ENCODE measurements at regions not wholly inside any gene's neighbourhood (a gene's known extent, or its start where the extent isn't known, plus 50 kb on each side); places are given as distances from the start of the nearest gene placed in this dataset.

DNA sequence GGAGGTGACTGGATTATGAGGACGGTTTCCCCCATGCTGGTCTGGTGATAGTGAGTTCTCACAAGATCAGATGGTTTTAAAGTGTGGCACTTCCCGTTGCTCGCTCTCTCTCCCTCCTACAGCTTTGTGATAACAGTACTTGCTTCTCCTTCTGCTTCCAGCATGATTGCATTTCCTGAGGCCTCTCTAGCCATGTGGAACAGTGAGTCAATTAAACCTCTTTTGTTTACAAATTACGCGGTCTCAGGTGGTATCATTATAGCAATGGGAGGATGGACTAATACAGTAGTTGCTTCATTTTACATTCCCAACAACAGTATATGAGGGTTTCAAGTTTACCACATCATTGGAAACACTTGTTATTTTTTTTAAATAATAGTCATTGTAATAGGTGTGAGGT lies 937.3 kb upstream of the ARRDC3 start:
- TF ChIP-seq, protein P1, sequence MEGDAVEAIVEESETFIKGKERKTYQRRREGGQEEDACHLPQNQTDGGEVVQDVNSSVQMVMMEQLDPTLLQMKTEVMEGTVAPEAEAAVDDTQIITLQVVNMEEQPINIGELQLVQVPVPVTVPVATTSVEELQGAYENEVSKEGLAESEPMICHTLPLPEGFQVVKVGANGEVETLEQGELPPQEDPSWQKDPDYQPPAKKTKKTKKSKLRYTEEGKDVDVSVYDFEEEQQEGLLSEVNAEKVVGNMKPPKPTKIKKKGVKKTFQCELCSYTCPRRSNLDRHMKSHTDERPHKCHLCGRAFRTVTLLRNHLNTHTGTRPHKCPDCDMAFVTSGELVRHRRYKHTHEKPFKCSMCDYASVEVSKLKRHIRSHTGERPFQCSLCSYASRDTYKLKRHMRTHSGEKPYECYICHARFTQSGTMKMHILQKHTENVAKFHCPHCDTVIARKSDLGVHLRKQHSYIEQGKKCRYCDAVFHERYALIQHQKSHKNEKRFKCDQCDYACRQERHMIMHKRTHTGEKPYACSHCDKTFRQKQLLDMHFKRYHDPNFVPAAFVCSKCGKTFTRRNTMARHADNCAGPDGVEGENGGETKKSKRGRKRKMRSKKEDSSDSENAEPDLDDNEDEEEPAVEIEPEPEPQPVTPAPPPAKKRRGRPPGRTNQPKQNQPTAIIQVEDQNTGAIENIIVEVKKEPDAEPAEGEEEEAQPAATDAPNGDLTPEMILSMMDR (IDR thresholded peaks at IDR 0.05; ENCODE audit: extremely low read depth in 1 of 2, insufficient read depth in 1 of 2, low read depth in 1 of 2, low read length in 2 of 2) = no peak
- TF ChIP-seq GATA2 (IDR thresholded peaks at IDR 0.05; ENCODE audit: insufficient read depth, insufficient read length, low read depth, low read length) (no peak), MYC (IDR thresholded peaks at IDR 0.05; ENCODE audit: low read depth, low read length) (no peak), POLR2A (IDR thresholded peaks at IDR 0.05; ENCODE audit: low read depth, low read length) (no peak), FOS (IDR thresholded peaks at IDR 0.05; ENCODE audit: borderline replicate concordance, insufficient read depth, low read length) (no peak), EZH2 (IDR thresholded peaks at IDR 0.05; ENCODE audit: borderline replicate concordance, low read depth, low read length, severe bottlenecking) (no peak), POLR2AphosphoS5 (IDR thresholded peaks at IDR 0.05; ENCODE audit: insufficient read depth, low read depth, low read length) (no peak), JUN (IDR thresholded peaks at IDR 0.05; ENCODE audit: borderline replicate concordance, insufficient read depth, insufficient read length, low read depth) (no peak)

Data from endothelial cell of umbilical vein (primary cell).